Suprapubic skin (tissue), 4 donors: ENCODE measurements at regions not wholly inside any gene's neighbourhood (a gene's known extent, or its start where the extent isn't known, plus 50 kb on each side); places are given as distances from the start of the nearest gene placed in this dataset.

Experiments
- CTCF ChIP-seq, 2 donors: fragments of 200-600 bp in 1 of 2; fragments of 450-650 bp in 1 of 2; sonication (generic) in 1 of 2; IDR thresholded peaks; one replicate each; pipeline ENCODE4 v1.5.1; 2016 to 2019; ENCODE audit warnings: antibody characterized with exemption in 2 of 2, mild to moderate bottlenecking in 1 of 2, moderate library complexity in 1 of 2
- POLR2A ChIP-seq, 2 donors: fragments of 450-650 bp; IDR thresholded peaks; one replicate each; pipeline ENCODE4 v1.6.1; 2017; ENCODE audit warnings: antibody characterized with exemption in 2 of 2, mild to moderate bottlenecking in 2 of 2, moderate library complexity in 2 of 2
- POLR2AphosphoS5 ChIP-seq, 3 donors: sonication (generic); formaldehyde crosslinking; IDR thresholded peaks; one replicate each; pipeline ENCODE4 v1.6.1; 2017; ENCODE audit warnings: antibody characterized with exemption in 3 of 3

GRCh38 chr17:77440560-77440981 is 299.8 kb downstream of the SEC14L1 start:
- TF ChIP-seq POLR2AphosphoS5 (IDR thresholded peaks at IDR 0.05) (no peak), CTCF (IDR thresholded peaks at IDR 0.05) (no peak), POLR2A (IDR thresholded peaks at IDR 0.05) (no peak)
